Loucy (cell line): ENCODE measurements at regions not wholly inside any gene's neighbourhood (a gene's known extent, or its start where the extent isn't known, plus 50 kb on each side); places are given as distances from the start of the nearest gene placed in this dataset.

Experiments
- H2AFZ ChIP-seq: fragments of 200-600 bp; sonication (generic); 2 replicates; pipeline ENCODE4 v1.6.0; 2016; ENCODE audit warnings: antibody characterized with exemption, mild to moderate bottlenecking, low read length, moderate library complexity
- H3F3A ChIP-seq: fragments of 200-600 bp; 2 replicates; pipeline ENCODE4 v1.6.0; 2016; ENCODE audit warnings: antibody characterized with exemption, low read depth, mild to moderate bottlenecking
- H3K27me3 ChIP-seq: fragments of 200-600 bp; sonication (generic); 2 replicates; pipeline ENCODE4 v1.6.1; 2014; ENCODE audit warnings: low read length, mild to moderate bottlenecking; ENCODE audit not compliant: insufficient read depth, poor library complexity, severe bottlenecking
- H3K36me3 ChIP-seq: fragments of 200-600 bp; sonication (generic); 2 replicates; pipeline ENCODE4 v1.6.1; 2016; ENCODE audit warnings: low read length; ENCODE audit not compliant: insufficient read depth
- H3K4me1 ChIP-seq: fragments of 200-600 bp; sonication (generic); 2 replicates; pipeline ENCODE4 v1.5.1; 2014; ENCODE audit warnings: low read length, mild to moderate bottlenecking; ENCODE audit not compliant: insufficient read depth, poor library complexity, severe bottlenecking
- H3K4me2 ChIP-seq: fragments of 200-600 bp; sonication (generic); 2 replicates; pipeline ENCODE4 v1.6.0; 2014; ENCODE audit warnings: antibody characterized with exemption, low read length, low read depth, mild to moderate bottlenecking; ENCODE audit not compliant: poor library complexity, severe bottlenecking
- H3K4me3 ChIP-seq: fragments of 200-600 bp; sonication (generic); 2 replicates; pipeline ENCODE4 v1.5.1; 2014; ENCODE audit warnings: low read length, mild to moderate bottlenecking, mixed read lengths; ENCODE audit not compliant: poor library complexity, severe bottlenecking
- H3K79me2 ChIP-seq: fragments of 200-600 bp; sonication (generic); 2 replicates; pipeline ENCODE4 v1.6.1; 2014; ENCODE audit warnings: low read length; ENCODE audit not compliant: insufficient read depth
- H3K9ac ChIP-seq: fragments of 200-600 bp; sonication (generic); 2 replicates; pipeline ENCODE4 v1.6.0; 2014; ENCODE audit warnings: mild to moderate bottlenecking, low read depth, low read length, moderate library complexity; ENCODE audit not compliant: poor library complexity, severe bottlenecking
- H3K9me2 ChIP-seq: fragments of 200-600 bp; sonication (generic); replicated peaks from 2 replicates; pipeline ENCODE4 v1.6.1; 2016; ENCODE audit warnings: low read depth, low read length, mixed read lengths
- H3K9me3 ChIP-seq: fragments of 200-600 bp; sonication (generic); 2 replicates; pipeline ENCODE4 v1.6.1; 2014; ENCODE audit warnings: mild to moderate bottlenecking, antibody characterized with exemption, low read length, low read depth; ENCODE audit not compliant: insufficient read depth
- H4K20me1 ChIP-seq: fragments of 200-600 bp; sonication (generic); 2 replicates; pipeline ENCODE4 v1.6.0; 2014; ENCODE audit warnings: antibody characterized with exemption, low read length, mild to moderate bottlenecking; ENCODE audit not compliant: insufficient read depth, poor library complexity, severe bottlenecking
- CTCF ChIP-seq: fragments of 200-600 bp; sonication (generic); conservative IDR thresholded peaks from 2 replicates; pipeline ENCODE4 v1.5.1; 2014; ENCODE audit warnings: mild to moderate bottlenecking, antibody characterized with exemption, low read length
- EZH2phosphoT487 ChIP-seq: fragments of 200-600 bp; IDR thresholded peaks from 2 replicates; pipeline ENCODE4 v1.6.1; 2018; ENCODE audit warnings: antibody characterized with exemption, mild to moderate bottlenecking, moderate library complexity, borderline replicate concordance

GRCh38 chr4:184898793-184899192, 73.0 kb upstream of the ACSL1 start:
- Histone ChIP-seq H3K36me3 (no peaks in the 10 kb centered on the region), H3K79me2 (no peaks in the 10 kb centered on the region), H3K4me2 (no peak overlapping the region), H3K9ac (no peak overlapping the region), H2AFZ (no peak overlapping the region), H3K4me3 (no peak overlapping the region), H4K20me1 (no peaks in the 10 kb centered on the region), H3F3A (no peaks in the 10 kb centered on the region), H3K9me2 (no peaks in the 10 kb centered on the region), H3K4me1 (no peaks in the 10 kb centered on the region), H3K9me3 (no peaks in the 10 kb centered on the region), H3K27me3 (no peaks in the 10 kb centered on the region)
- TF ChIP-seq EZH2phosphoT487 (no peak), CTCF (no peak)

GRCh38 chr4:184899261-184900134, 73.7 kb upstream of the ACSL1 start:
- Histone ChIP-seq H3K27me3 (no peaks in the 10 kb centered on the region), H3K9me3 (no peaks in the 10 kb centered on the region), H3K9ac (no peak overlapping the region), H3K4me2 (no peak overlapping the region), H3K4me3 (no peak overlapping the region), H3K4me1 (no peaks in the 10 kb centered on the region), H3F3A (no peaks in the 10 kb centered on the region), H3K36me3 (no peaks in the 10 kb centered on the region), H3K9me2 (no peaks in the 10 kb centered on the region), H3K79me2 (no peaks in the 10 kb centered on the region), H2AFZ (no peak overlapping the region), H4K20me1 (no peaks in the 10 kb centered on the region)
- no peak for TF ChIP-seq EZH2phosphoT487
- no peak for TF ChIP-seq CTCF

GRCh38 chr4:184900184-184900583, 74.4 kb upstream of the ACSL1 start:
- H3K4me1 ChIP-seq: no peaks in the 10 kb centered on the region

More at GRCh38 chr4:184900184-184900583, 74.4 kb upstream of the ACSL1 start:
- H3K9me2 ChIP-seq: no peaks in the 10 kb centered on the region
- no peaks in the 10 kb centered on the region for H4K20me1 ChIP-seq
- H3K27me3 ChIP-seq: no peaks in the 10 kb centered on the region
- no peak overlapping the region for H3K4me3 ChIP-seq
- no peaks in the 10 kb centered on the region for H3K36me3 ChIP-seq
- H2AFZ ChIP-seq: no peak overlapping the region
- no peaks in the 10 kb centered on the region for H3K79me2 ChIP-seq
- TF ChIP-seq CTCF (no peak), EZH2phosphoT487 (no peak)
- H3K9me3 ChIP-seq: no peaks in the 10 kb centered on the region
- no peak overlapping the region for H3K4me2 ChIP-seq
- no peak overlapping the region for H3K9ac ChIP-seq
- H3F3A ChIP-seq: no peaks in the 10 kb centered on the region
